GM10266 (cell line): ENCODE measurements at regions not wholly inside any gene's neighbourhood (a gene's known extent, or its start where the extent isn't known, plus 50 kb on each side); places are given as distances from the start of the nearest gene placed in this dataset.

ENCODE experiments used
- DNase-seq: peaks from one replicate; pipeline ENCODE4 v3.0.0; 2012; ENCODE audit errors: extremely low spot score
- CTCF ChIP-seq: IDR thresholded peaks from 2 replicates; pipeline ENCODE4 v1.5.1; 2012; ENCODE audit warnings: mild to moderate bottlenecking, low read depth; ENCODE audit not compliant: control insufficient read depth, insufficient read depth; ENCODE audit errors: missing control alignments

- no peak for DNase-seq
- no peak for TF ChIP-seq CTCF
Observed at GRCh38 chr2:128717758-128718710, 399.4 kb upstream of the HS6ST1 start.

GRCh38 chr2:128720080-128721022, 401.7 kb upstream of the HS6ST1 start:
- TF ChIP-seq CTCF: no peak
- no peak for DNase-seq

GRCh38 chr2:128721096-128721495, 402.4 kb upstream of the HS6ST1 start:
- TF ChIP-seq CTCF: no peak
- no peak for DNase-seq

- no peak for TF ChIP-seq CTCF
- DNase-seq: no peak
Observed at GRCh38 chr2:128722489-128722888, 403.8 kb upstream of the HS6ST1 start.

GRCh38 chr2:128724547-128724946, 405.9 kb upstream of the HS6ST1 start:
- no peak for DNase-seq
- TF ChIP-seq CTCF: no peak

GRCh38 chr2:128724972-128725371, 406.3 kb upstream of the HS6ST1 start:
- DNase-seq: no peak
- TF ChIP-seq CTCF: no peak
